Fibroblast of villous mesenchyme (primary cell): ENCODE measurements at regions not wholly inside any gene's neighbourhood (a gene's known extent, or its start where the extent isn't known, plus 50 kb on each side); places are given as distances from the start of the nearest gene placed in this dataset.
A peak's percentile ranks its signal among the peaks of the same experiment; 100 is the strongest.

ENCODE experiments used
- DNase-seq: peaks from one replicate; pipeline ENCODE4 v3.0.0-alpha.2; 2010; ENCODE audit warnings: low read depth
- H3K4me3 ChIP-seq: 2 replicates; pipeline ENCODE4 v1.5.1; 2011; ENCODE audit warnings: low read depth, mild to moderate bottlenecking, low read length
- CTCF ChIP-seq: IDR thresholded peaks from 2 replicates; pipeline ENCODE4 v1.5.1; 2012; ENCODE audit warnings: low read depth, mild to moderate bottlenecking, low read length; ENCODE audit not compliant: insufficient read depth

- no peak overlapping the region for H3K4me3 ChIP-seq
- peak; percentile 69 for DNase-seq
- peak; percentile 96 for TF ChIP-seq CTCF
Measured at GRCh38 chr4:121484633-121485032, 103.8 kb upstream of the QRFPR start.

- H3K4me3 ChIP-seq: no peak overlapping the region
- TF ChIP-seq CTCF: no peak
- DNase-seq: no peak
Measured at GRCh38 chr4:121479808-121480207, 99.0 kb upstream of the QRFPR start.

DNA sequence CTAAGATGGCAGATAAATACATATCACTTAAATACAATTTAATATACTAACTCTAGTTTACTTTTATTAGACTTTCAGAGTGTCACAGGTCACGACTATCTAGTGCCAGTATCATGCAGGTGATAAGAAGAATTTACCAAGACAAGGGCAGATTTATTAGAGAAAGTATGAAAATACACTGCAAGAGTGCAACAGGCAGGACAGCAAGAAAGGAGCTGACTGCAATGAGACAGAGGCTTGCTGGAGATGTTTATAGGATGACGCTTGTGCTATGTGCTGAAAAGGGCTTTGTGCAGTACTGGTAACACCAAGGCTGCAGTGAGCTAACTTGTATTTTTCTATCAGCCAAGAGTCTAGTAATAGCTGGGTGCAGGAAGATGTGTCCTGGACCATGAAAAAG, 96.7 kb upstream of the QRFPR start:
- no peak for DNase-seq
- no peak for TF ChIP-seq CTCF

DNA sequence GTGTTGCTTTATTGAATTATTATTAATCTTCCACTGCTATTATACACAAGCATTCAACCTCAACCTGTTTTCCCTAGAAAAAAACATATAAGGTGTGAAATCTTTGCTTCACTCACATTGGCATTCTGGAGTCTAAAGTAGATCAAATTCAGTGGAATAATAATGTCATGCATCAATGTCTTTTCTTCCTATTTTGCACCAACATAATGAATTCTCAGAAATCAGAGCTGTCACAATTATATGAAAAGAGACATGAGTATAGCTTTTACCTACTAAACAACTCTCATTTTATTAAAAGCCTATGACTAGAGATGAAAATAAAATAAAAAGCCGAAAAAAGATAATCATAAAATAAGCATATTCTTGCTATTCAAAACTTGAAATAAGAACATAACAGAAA, 96.3 kb upstream of the QRFPR start:
- no peak for DNase-seq
- no peak overlapping the region for H3K4me3 ChIP-seq
- TF ChIP-seq CTCF: no peak

More for the DNA sequence above, 96.7 kb upstream of the QRFPR start:
- no peak overlapping the region for H3K4me3 ChIP-seq

GRCh38 chr4:121472937-121473721, 92.3 kb upstream of the QRFPR start:
- DNase-seq: no peak
- H3K4me3 ChIP-seq: no peak overlapping the region
- no peak for TF ChIP-seq CTCF

DNA sequence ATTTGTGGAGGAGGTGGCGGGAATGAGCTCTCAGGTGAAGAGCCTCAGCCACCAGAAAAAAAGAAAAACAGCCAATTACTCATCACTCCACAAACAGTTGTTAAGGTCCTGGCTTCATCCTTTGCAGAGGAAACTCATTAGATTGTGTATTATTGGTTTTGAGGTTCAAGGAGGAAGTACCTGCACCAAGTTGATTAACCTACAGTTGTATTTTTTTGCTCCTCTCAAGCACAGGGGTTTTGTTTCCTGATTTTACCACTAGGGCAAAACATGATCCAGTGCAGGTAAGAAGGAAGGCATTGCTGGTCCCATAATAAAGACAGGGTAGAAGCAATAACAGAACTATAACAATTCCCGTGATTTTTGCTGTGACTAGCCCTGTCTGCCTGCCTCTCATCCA, 84.0 kb upstream of the QRFPR start:
- H3K4me3 ChIP-seq: no peak overlapping the region
- TF ChIP-seq CTCF: no peak
- DNase-seq: no peak
